Psoas muscle (tissue), 7 donors: ENCODE measurements at regions not wholly inside any gene's neighbourhood (a gene's known extent, or its start where the extent isn't known, plus 50 kb on each side); places are given as distances from the start of the nearest gene placed in this dataset.

ENCODE experiments used
- ATAC-seq, 4 donors: fragments of 200-7000 bp; cut with Tn5 transposase; one replicate each; pipeline ENCODE4 v1.9.1; 2020; ENCODE audit warnings: moderate library complexity in 3 of 4, mild to moderate bottlenecking in 2 of 4
- DNase-seq, 2 donors: peaks; one replicate each; pipeline ENCODE4 v3.0.0-alpha.2; 2020
- H3K27ac ChIP-seq: fragments of 200-600 bp; one replicate; pipeline ENCODE4 v1.8.0; 2022
- H3K27me3 ChIP-seq, 3 donors: fragments of 200-600 bp in 1 of 3; one replicate each; pipeline versions ENCODE4 v1.6.1 to v1.8.0; 2013 to 2022; ENCODE audit warnings: low read length in 2 of 3, mild to moderate bottlenecking in 2 of 3, moderate library complexity in 1 of 3; ENCODE audit not compliant: insufficient read depth in 3 of 3
- H3K36me3 ChIP-seq, 2 donors: fragments of 200-600 bp in 1 of 2; one replicate each; pipeline versions ENCODE4 v1.6.1 to v1.8.0; 2013 to 2022; ENCODE audit warnings: low read depth in 1 of 2, mild to moderate bottlenecking in 1 of 2, moderate library complexity in 1 of 2; ENCODE audit not compliant: insufficient read depth in 1 of 2
- H3K4me1 ChIP-seq: fragments of 200-600 bp; one replicate; pipeline ENCODE4 v1.8.0; 2022
- H3K4me3 ChIP-seq: fragments of 200-600 bp; one replicate; pipeline ENCODE4 v1.8.0; 2022; ENCODE audit warnings: mild to moderate bottlenecking
- H3K9me3 ChIP-seq: fragments of 200-600 bp; one replicate; pipeline ENCODE4 v1.8.0; 2022
- CTCF ChIP-seq: fragments of 200-600 bp; IDR thresholded peaks from one replicate; pipeline ENCODE4 v1.8.0; 2022; ENCODE audit warnings: antibody characterized with exemption
- WGBS, 3 donors: extraction: QIAGEN DNeasy Blood & Tissue Kit; methylation state at CpG; one replicate each; pipeline versions ENCODE4 v1.1.6 to v1.1.7; 2013; 5-methylcytosine and 5-hydroxymethylcytosine counted together
- intact Hi-C, 2 donors: fragments of 100-400 bp; cut with DNase I; formaldehyde crosslinking; loops; one replicate each; pipeline versions ENCODE4 v1.11.0 to v1.14.2; 2022
- donor health status: healthy with polysubstance abuse.
- donor health status: DM: no; HTN: no; CAD: no; lungs with moderate emphysema.
- donor health status: Bipolar disorder and iron deficiency.
- donor health status: healthy.
- donor health status: DM: yes; HTN: yes; CAD: no.
- donor health status: DM: no; HTN: no; CAD: no.
- donor health status: DM: yes; HTN: yes; CAD: no.

- Histone ChIP-seq H3K4me1 (no peaks in the 10 kb centered on the region), H3K27ac (no peak overlapping the region), H3K36me3 (no peaks in the 10 kb centered on the region), H3K27me3 (peaks cover 0 to 4% (median 0%) of the 10 kb centered on the region in 3 donors), H3K9me3 (no peaks in the 10 kb centered on the region), H3K4me3 (no peak overlapping the region)
- intact Hi-C loops, result no loop called here
- 47 to 54% (median 52%) methylated on average over 6 of the region's 6 CpGs for WGBS, 3 donors
- DNase-seq (no peak), ATAC-seq (no peak)
- TF ChIP-seq CTCF, result no peak
Observed at GRCh38 chr20:52869698-52870501, 102.3 kb upstream of the TSHZ2 start.

GRCh38 chr20:52869276-52869675 is 102.9 kb upstream of the TSHZ2 start:
- no peaks in the 10 kb centered on the region for H3K4me1 ChIP-seq
- no peaks in the 10 kb centered on the region for H3K9me3 ChIP-seq
- DNase-seq (no peak), ATAC-seq (no peak)
- H3K27ac ChIP-seq, result no peak overlapping the region
- H3K4me3 ChIP-seq, result no peak overlapping the region
- intact Hi-C loops, result no loop called here
- no peaks in the 10 kb centered on the region for H3K36me3 ChIP-seq
- peaks cover 0 to 4% (median 0%) of the 10 kb centered on the region in 3 donors for H3K27me3 ChIP-seq
- 84 to 90% (median 88%) methylated on average over 2 of the region's 2 CpGs for WGBS, 3 donors
- no peak for TF ChIP-seq CTCF

- no peak overlapping the region for H3K27ac ChIP-seq
- no peak for ATAC-seq
- no peak overlapping the region for H3K4me3 ChIP-seq
- no peaks in the 10 kb centered on the region for H3K4me1 ChIP-seq
- no peaks in the 10 kb centered on the region for H3K27me3 ChIP-seq
- TF ChIP-seq CTCF, result no peak
- H3K36me3 ChIP-seq, result no peaks in the 10 kb centered on the region
- no peak for DNase-seq
- 46 to 55% (median 50%) methylated on average over 4 of the region's 4 CpGs for WGBS, 3 donors
- H3K9me3 ChIP-seq, result no peaks in the 10 kb centered on the region
- intact Hi-C loops, result no loop called here
Observed at GRCh38 chr20:52867305-52867704, 104.9 kb upstream of the TSHZ2 start.

- Histone ChIP-seq H3K4me1 (no peaks in the 10 kb centered on the region), H3K27me3 (no peaks in the 10 kb centered on the region), H3K4me3 (no peak overlapping the region), H3K9me3 (no peaks in the 10 kb centered on the region), H3K36me3 (no peaks in the 10 kb centered on the region), H3K27ac (no peak overlapping the region)
- DNase-seq (no peak), ATAC-seq (no peak)
- 43 to 46% (median 46%) methylated on average over 6 of the region's 6 CpGs for WGBS, 3 donors
- no peak for TF ChIP-seq CTCF
- intact Hi-C loops, result no loop called here
Observed at GRCh38 chr20:52864916-52865605, 107.1 kb upstream of the TSHZ2 start.
